Liver (tissue), 8 donors: ENCODE measurements at regions not wholly inside any gene's neighbourhood (a gene's known extent, or its start where the extent isn't known, plus 50 kb on each side); places are given as distances from the start of the nearest gene placed in this dataset.

Experiments
- DNase-seq: peaks from one replicate; pipeline ENCODE4 v3.0.0-alpha.2; 2017; ENCODE audit warnings: low spot score
- H3K27ac ChIP-seq, 2 donors: one replicate each; pipeline ENCODE4 v1.7.0; 2013; ENCODE audit warnings: inconsistent platforms in 2 of 2, low read length in 2 of 2, control low read depth in 1 of 2, low read depth in 1 of 2, mild to moderate bottlenecking in 1 of 2
- H3K27me3 ChIP-seq, 4 donors: one replicate each; pipeline versions ENCODE4 v1.6.1 to v1.7.0; 2013; ENCODE audit warnings: low read length in 3 of 4, inconsistent platforms in 1 of 4, mild to moderate bottlenecking in 1 of 4, moderate library complexity in 1 of 4; ENCODE audit not compliant: control insufficient read depth in 4 of 4, insufficient read depth in 4 of 4
- H3K36me3 ChIP-seq, 4 donors: one replicate each; pipeline versions ENCODE4 v1.6.1 to v1.7.0; 2013; ENCODE audit warnings: low read length in 3 of 4, mild to moderate bottlenecking in 3 of 4, low read depth in 1 of 4, moderate library complexity in 1 of 4; ENCODE audit not compliant: control insufficient read depth in 4 of 4, insufficient read depth in 3 of 4
- H3K4me1 ChIP-seq, 4 donors: one replicate each; pipeline versions ENCODE4 v1.6.1 to v1.7.0; 2013; ENCODE audit warnings: low read length in 3 of 4, mild to moderate bottlenecking in 3 of 4, moderate library complexity in 1 of 4; ENCODE audit not compliant: control insufficient read depth in 4 of 4, insufficient read depth in 4 of 4
- H3K4me3 ChIP-seq, 3 donors: one replicate each; pipeline versions ENCODE4 v1.6.1 to v1.7.0; 2013; ENCODE audit warnings: low read length in 3 of 3, control low read depth in 1 of 3, low read depth in 1 of 3, mild to moderate bottlenecking in 1 of 3
- H3K9ac ChIP-seq, 2 donors: one replicate each; pipeline ENCODE4 v1.7.0; 2013; ENCODE audit warnings: low read length in 2 of 2, mild to moderate bottlenecking in 2 of 2, moderate library complexity in 2 of 2, control low read depth in 1 of 2, low read depth in 1 of 2
- H3K9me3 ChIP-seq, 4 donors: one replicate each; pipeline versions ENCODE4 v1.6.1 to v1.7.0; 2013; ENCODE audit warnings: low read length in 3 of 4; ENCODE audit not compliant: control insufficient read depth in 4 of 4
- CTCF ChIP-seq: fragments of 150-350 bp; IDR thresholded peaks from 2 replicates; pipeline ENCODE4 v1.5.1; 2017; ENCODE audit warnings: improper control_type of control experiment, low read depth, low read length; ENCODE audit not compliant: missing input control
- EGR1 ChIP-seq, 2 donors: IDR thresholded peaks; 2 replicates each; pipeline ENCODE4 v1.6.1; 2016 to 2018; ENCODE audit warnings: antibody characterized with exemption in 2 of 2, low read depth in 2 of 2
- FOXA1 ChIP-seq: IDR thresholded peaks from 2 replicates; pipeline ENCODE4 v1.6.1; 2016; ENCODE audit warnings: antibody characterized with exemption
- FOXA2 ChIP-seq: IDR thresholded peaks from 2 replicates; pipeline ENCODE4 v1.6.1; 2016; ENCODE audit warnings: antibody characterized with exemption
- GABPA ChIP-seq, 2 donors: IDR thresholded peaks in 1 of 2; conservative IDR thresholded peaks in 1 of 2; 2 replicates each; pipeline ENCODE4 v1.6.1; 2016; ENCODE audit warnings: antibody characterized with exemption in 2 of 2, mild to moderate bottlenecking in 1 of 2, moderate library complexity in 1 of 2
- HNF4A ChIP-seq, 2 donors: conservative IDR thresholded peaks; 2 replicates each; pipeline ENCODE4 v1.6.1; 2016; ENCODE audit warnings: antibody characterized with exemption in 2 of 2, mild to moderate bottlenecking in 2 of 2
- HNF4G ChIP-seq: IDR thresholded peaks from 2 replicates; pipeline ENCODE4 v1.6.1; 2016; ENCODE audit warnings: antibody characterized with exemption
- JUND ChIP-seq, 2 donors: IDR thresholded peaks; 2 replicates each; pipeline ENCODE4 v1.6.1; 2016; ENCODE audit warnings: antibody characterized with exemption in 2 of 2
- NR2F2 ChIP-seq: IDR thresholded peaks from 2 replicates; pipeline ENCODE4 v1.6.1; 2016; ENCODE audit warnings: antibody characterized with exemption
- RAD21 ChIP-seq, 2 donors: IDR thresholded peaks; 2 replicates each; pipeline ENCODE4 v1.6.1; 2016; ENCODE audit warnings: antibody characterized with exemption in 2 of 2, mild to moderate bottlenecking in 2 of 2
- REST ChIP-seq: IDR thresholded peaks from 2 replicates; pipeline ENCODE4 v1.6.1; 2016; ENCODE audit warnings: antibody characterized with exemption, mild to moderate bottlenecking
- RXRA ChIP-seq, 2 donors: IDR thresholded peaks; 2 replicates each; pipeline ENCODE4 v1.6.1; 2017 to 2018; ENCODE audit warnings: antibody characterized with exemption in 2 of 2, mild to moderate bottlenecking in 1 of 2
- SP1 ChIP-seq: IDR thresholded peaks from 2 replicates; pipeline ENCODE4 v1.6.1; 2018; ENCODE audit warnings: antibody characterized with exemption, mild to moderate bottlenecking
- TAF1 ChIP-seq: conservative IDR thresholded peaks from 2 replicates; pipeline ENCODE4 v1.6.1; 2016; ENCODE audit warnings: antibody characterized with exemption, mild to moderate bottlenecking
- YY1 ChIP-seq: IDR thresholded peaks from 2 replicates; pipeline ENCODE4 v1.6.1; 2016; ENCODE audit warnings: antibody characterized with exemption, mild to moderate bottlenecking
- WGBS: extraction: QIAGEN DNeasy Blood & Tissue Kit; methylation state at CpG from one replicate; pipeline ENCODE4 v1.1.7; 2013; 5-methylcytosine and 5-hydroxymethylcytosine counted together
- TF ChIP-seq, protein P1 (sequence below): IDR thresholded peaks from 2 replicates; pipeline ENCODE4 v1.6.1; 2016; ENCODE audit warnings: antibody characterized with exemption
- TF ChIP-seq, protein P2 (sequence below): IDR thresholded peaks from 2 replicates; pipeline ENCODE4 v1.6.1; 2016; ENCODE audit warnings: antibody characterized with exemption
- TF ChIP-seq, protein P3 (sequence below): IDR thresholded peaks from 2 replicates; pipeline ENCODE4 v1.6.1; 2016; ENCODE audit warnings: antibody characterized with exemption
- donor health status: healthy.
- donor health status: healthy.
- donor health status: healthy.
- donor health status: healthy.
- donor health status: healthy.

DNA sequence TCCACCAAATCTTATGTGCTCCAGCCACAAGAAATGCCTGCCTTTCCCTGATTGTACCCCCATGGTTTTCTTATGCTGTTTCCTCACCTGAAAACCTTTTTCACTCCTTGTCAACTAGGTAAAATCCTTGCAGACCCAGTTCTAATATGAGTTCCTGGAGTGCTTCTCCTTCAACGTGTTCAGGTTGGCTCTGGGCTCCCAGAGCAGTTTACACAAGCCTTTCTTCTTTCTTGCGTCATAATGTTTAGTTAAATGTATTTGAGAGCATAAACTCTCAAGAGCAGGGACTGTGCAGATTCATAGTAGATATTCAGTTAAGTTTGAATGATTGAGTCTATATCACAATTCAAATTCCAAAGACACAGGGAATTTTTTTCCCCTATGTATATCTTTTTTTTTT lies 484.8 kb upstream of the CCDC196 start:
- Histone ChIP-seq H3K9ac (no peak overlapping the region), H3K27me3 (no peaks in the 10 kb centered on the region), H3K9me3 (peaks cover 0 to 20% (median 5%) of the 10 kb centered on the region in 4 donors), H3K27ac (no peak overlapping the region), H3K36me3 (no peaks in the 10 kb centered on the region), H3K4me3 (no peak overlapping the region), H3K4me1 (no peaks in the 10 kb centered on the region)
- WGBS, result 57% methylated on average over 2 of the region's 2 CpGs
- TF ChIP-seq FOXA1 (no peak), HNF4A (conservative IDR thresholded peaks at IDR 0.05) (no peak), JUND (IDR thresholded peaks at IDR 0.05) (no peak), GABPA (IDR thresholded peaks at IDR 0.05 in 1 of 2, conservative IDR thresholded peaks at IDR 0.05 in 1 of 2) (no peak), FOXA2 (no peak), EGR1 (IDR thresholded peaks at IDR 0.05; ENCODE audit: low read depth in 2 of 2) (no peak), RXRA (IDR thresholded peaks at IDR 0.05) (no peak), NR2F2 (no peak), TAF1 (no peak), REST (no peak), YY1 (no peak), CTCF (no peak), SP1 (no peak), HNF4G (no peak), RAD21 (IDR thresholded peaks at IDR 0.05) (no peak)
- TF ChIP-seq, protein P1, sequence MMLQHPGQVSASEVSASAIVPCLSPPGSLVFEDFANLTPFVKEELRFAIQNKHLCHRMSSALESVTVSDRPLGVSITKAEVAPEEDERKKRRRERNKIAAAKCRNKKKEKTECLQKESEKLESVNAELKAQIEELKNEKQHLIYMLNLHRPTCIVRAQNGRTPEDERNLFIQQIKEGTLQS, result no peak
- TF ChIP-seq, protein P2, sequence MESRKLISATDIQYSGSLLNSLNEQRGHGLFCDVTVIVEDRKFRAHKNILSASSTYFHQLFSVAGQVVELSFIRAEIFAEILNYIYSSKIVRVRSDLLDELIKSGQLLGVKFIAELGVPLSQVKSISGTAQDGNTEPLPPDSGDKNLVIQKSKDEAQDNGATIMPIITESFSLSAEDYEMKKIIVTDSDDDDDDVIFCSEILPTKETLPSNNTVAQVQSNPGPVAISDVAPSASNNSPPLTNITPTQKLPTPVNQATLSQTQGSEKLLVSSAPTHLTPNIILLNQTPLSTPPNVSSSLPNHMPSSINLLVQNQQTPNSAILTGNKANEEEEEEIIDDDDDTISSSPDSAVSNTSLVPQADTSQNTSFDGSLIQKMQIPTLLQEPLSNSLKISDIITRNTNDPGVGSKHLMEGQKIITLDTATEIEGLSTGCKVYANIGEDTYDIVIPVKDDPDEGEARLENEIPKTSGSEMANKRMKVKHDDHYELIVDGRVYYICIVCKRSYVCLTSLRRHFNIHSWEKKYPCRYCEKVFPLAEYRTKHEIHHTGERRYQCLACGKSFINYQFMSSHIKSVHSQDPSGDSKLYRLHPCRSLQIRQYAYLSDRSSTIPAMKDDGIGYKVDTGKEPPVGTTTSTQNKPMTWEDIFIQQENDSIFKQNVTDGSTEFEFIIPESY, result no peak
- TF ChIP-seq, protein P3, sequence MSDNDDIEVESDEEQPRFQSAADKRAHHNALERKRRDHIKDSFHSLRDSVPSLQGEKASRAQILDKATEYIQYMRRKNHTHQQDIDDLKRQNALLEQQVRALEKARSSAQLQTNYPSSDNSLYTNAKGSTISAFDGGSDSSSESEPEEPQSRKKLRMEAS, result no peak
- DNase-seq, result no peak
